ENCODE measurements at regions not wholly inside any gene's neighbourhood (a gene's known extent, or its start where the extent isn't known, plus 50 kb on each side); places are given as distances from the start of the nearest gene placed in this dataset.
"Not testable (repeated sequence)": the region's sequence is repeated elsewhere in the genome, so short reads cannot be mapped to it uniquely, and the experiment has no call there.

DNA sequence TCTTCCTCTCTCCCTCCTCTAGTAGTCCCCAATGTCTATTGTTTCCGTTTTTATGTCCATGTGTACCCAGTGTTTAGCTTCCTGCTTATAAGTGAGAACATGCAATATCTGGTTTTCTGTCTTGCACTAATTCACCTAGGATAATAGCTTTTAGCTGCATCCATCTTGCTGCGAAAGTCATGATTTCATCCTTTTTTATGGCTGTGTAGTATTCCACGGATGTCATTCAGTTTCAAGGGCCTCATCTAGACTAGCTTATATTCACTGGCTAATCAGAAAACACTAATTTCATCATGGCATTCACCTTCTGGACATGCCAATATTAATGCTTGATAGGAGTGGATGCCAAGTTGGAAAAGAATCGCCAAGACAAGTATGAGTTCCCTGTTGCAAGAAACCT is 619.6 kb upstream of the AUTS2 start:
- no peak overlapping the region for H2BK5ac ChIP-seq (ENCODE audit: low read length)
- no peak overlapping the region for H3K4me2 ChIP-seq (ENCODE audit: low read length)
- WGBS (ENCODE audit: extremely low coverage, insufficient coverage, low lambda C conversion rate) = no CpG with 5 or more reads among the region's 4 CpGs
- H3K27ac ChIP-seq (ENCODE audit: low read depth, low read length) = no peak overlapping the region
- H4K8ac ChIP-seq (ENCODE audit: low read depth, low read length) = no peak overlapping the region
- H4K5ac ChIP-seq (ENCODE audit: low read length) = no peak overlapping the region
- no peak overlapping the region for H3K4me3 ChIP-seq (ENCODE audit: low read length)
- no peaks in the 10 kb centered on the region for H3K79me1 ChIP-seq (ENCODE audit: low read length)
- H3K79me2 ChIP-seq (ENCODE audit: control insufficient read depth, insufficient read depth, low read length) = no peaks in the 10 kb centered on the region
- no peak overlapping the region for H3K18ac ChIP-seq (ENCODE audit: low read length)
- no peak overlapping the region for H3K9ac ChIP-seq (ENCODE audit: low read length)
- H3K4me1 ChIP-seq (ENCODE audit: control insufficient read depth, low read depth, low read length) = no peaks in the 10 kb centered on the region
- H3K23ac ChIP-seq (ENCODE audit: low read length) = no peak overlapping the region
- no peaks in the 10 kb centered on the region for H3K36me3 ChIP-seq (ENCODE audit: control insufficient read depth, insufficient read depth, low read length)
- no peak for DNase-seq
- no peak overlapping the region for H2AK5ac ChIP-seq (ENCODE audit: low read length)
- H2BK15ac ChIP-seq (replicated peaks; ENCODE audit: low read depth) = no peak overlapping the region
- no peak overlapping the region for H2BK120ac ChIP-seq (ENCODE audit: low read depth, low read length)
- H3K4ac ChIP-seq (ENCODE audit: low read depth, low read length) = no peak overlapping the region
- H3K27me3 ChIP-seq (ENCODE audit: insufficient read depth, low read length, poor library complexity) = no peaks in the 10 kb centered on the region
- H3K56ac ChIP-seq (ENCODE audit: low read length) = no peak overlapping the region

GRCh38 chr7:68980011-68980410 is 618.3 kb upstream of the AUTS2 start:
- H2BK15ac ChIP-seq (replicated peaks; ENCODE audit: low read depth) = no peak overlapping the region
- H3K27ac ChIP-seq (ENCODE audit: low read depth, low read length) = no peak overlapping the region
- no peaks in the 10 kb centered on the region for H3K36me3 ChIP-seq (ENCODE audit: control insufficient read depth, insufficient read depth, low read length)
- peak overlapping the region; percentile 4 for H3K4ac ChIP-seq (ENCODE audit: low read depth, low read length)
- no peak overlapping the region for H3K56ac ChIP-seq (ENCODE audit: low read length)
- H3K18ac ChIP-seq (ENCODE audit: low read length) = no peak overlapping the region
- no peak overlapping the region for H2BK120ac ChIP-seq (ENCODE audit: low read depth, low read length)
- no peaks in the 10 kb centered on the region for H3K4me1 ChIP-seq (ENCODE audit: control insufficient read depth, low read depth, low read length)
- H2BK5ac ChIP-seq (ENCODE audit: low read length) = no peak overlapping the region
- no peaks in the 10 kb centered on the region for H3K79me2 ChIP-seq (ENCODE audit: control insufficient read depth, insufficient read depth, low read length)
- H2AK5ac ChIP-seq (ENCODE audit: low read length) = no peak overlapping the region
- no peak overlapping the region for H3K9ac ChIP-seq (ENCODE audit: low read length)
- no peak overlapping the region for H4K8ac ChIP-seq (ENCODE audit: low read depth, low read length)
- H3K79me1 ChIP-seq (ENCODE audit: low read length) = no peaks in the 10 kb centered on the region
- no peak overlapping the region for H4K5ac ChIP-seq (ENCODE audit: low read length)
- H3K4me2 ChIP-seq (ENCODE audit: low read length) = no peak overlapping the region
- DNase-seq = no peak
- H3K4me3 ChIP-seq (ENCODE audit: low read length) = no peak overlapping the region
- no peaks in the 10 kb centered on the region for H3K27me3 ChIP-seq (ENCODE audit: insufficient read depth, low read length, poor library complexity)
- no CpG with 5 or more reads among the region's 1 CpG for WGBS (ENCODE audit: extremely low coverage, insufficient coverage, low lambda C conversion rate)
- no peak overlapping the region for H3K23ac ChIP-seq (ENCODE audit: low read length)

- H3K4ac ChIP-seq (ENCODE audit: low read depth, low read length) = peak overlapping the region; percentile 4
- not testable (repeated sequence) for H2BK120ac ChIP-seq (ENCODE audit: low read depth, low read length); H3K18ac ChIP-seq (ENCODE audit: low read length); H2BK15ac ChIP-seq (replicated peaks; ENCODE audit: low read depth); H2AK5ac ChIP-seq (ENCODE audit: low read length); H3K27me3 ChIP-seq (ENCODE audit: insufficient read depth, low read length, poor library complexity); H3K9ac ChIP-seq (ENCODE audit: low read length); H4K5ac ChIP-seq (ENCODE audit: low read length); H3K23ac ChIP-seq (ENCODE audit: low read length); H3K79me2 ChIP-seq (ENCODE audit: control insufficient read depth, insufficient read depth, low read length); H3K27ac ChIP-seq (ENCODE audit: low read depth, low read length); H2BK5ac ChIP-seq (ENCODE audit: low read length); H3K56ac ChIP-seq (ENCODE audit: low read length); H3K4me1 ChIP-seq (ENCODE audit: control insufficient read depth, low read depth, low read length); H3K79me1 ChIP-seq (ENCODE audit: low read length); H3K36me3 ChIP-seq (ENCODE audit: control insufficient read depth, insufficient read depth, low read length); H4K8ac ChIP-seq (ENCODE audit: low read depth, low read length); H3K4me2 ChIP-seq (ENCODE audit: low read length); H3K4me3 ChIP-seq (ENCODE audit: low read length)
- no CpG with 5 or more reads among the region's 2 CpGs for WGBS (ENCODE audit: extremely low coverage, insufficient coverage, low lambda C conversion rate)
- peak; percentile 37 for DNase-seq
Measured at GRCh38 chr7:68980432-68980831, 617.8 kb upstream of the AUTS2 start.

GRCh38 chr7:68984306-68984705 is 614.0 kb upstream of the AUTS2 start:
- H3K9ac ChIP-seq (ENCODE audit: low read length) = no peak overlapping the region
- no peak overlapping the region for H2BK15ac ChIP-seq (replicated peaks; ENCODE audit: low read depth)
- no peaks in the 10 kb centered on the region for H3K27me3 ChIP-seq (ENCODE audit: insufficient read depth, low read length, poor library complexity)
- H2AK5ac ChIP-seq (ENCODE audit: low read length) = no peak overlapping the region
- no peak for DNase-seq
- H3K4ac ChIP-seq (ENCODE audit: low read depth, low read length) = no peak overlapping the region
- no peak overlapping the region for H3K56ac ChIP-seq (ENCODE audit: low read length)
- no peak overlapping the region for H4K5ac ChIP-seq (ENCODE audit: low read length)
- H3K23ac ChIP-seq (ENCODE audit: low read length) = no peak overlapping the region
- no peaks in the 10 kb centered on the region for H3K36me3 ChIP-seq (ENCODE audit: control insufficient read depth, insufficient read depth, low read length)
- H3K4me3 ChIP-seq (ENCODE audit: low read length) = no peak overlapping the region
- H3K79me2 ChIP-seq (ENCODE audit: control insufficient read depth, insufficient read depth, low read length) = no peaks in the 10 kb centered on the region
- H2BK120ac ChIP-seq (ENCODE audit: low read depth, low read length) = no peak overlapping the region
- H2BK5ac ChIP-seq (ENCODE audit: low read length) = no peak overlapping the region
- H4K8ac ChIP-seq (ENCODE audit: low read depth, low read length) = no peak overlapping the region
- no CpG with 5 or more reads among the region's 7 CpGs for WGBS (ENCODE audit: extremely low coverage, insufficient coverage, low lambda C conversion rate)
- no peaks in the 10 kb centered on the region for H3K79me1 ChIP-seq (ENCODE audit: low read length)
- H3K18ac ChIP-seq (ENCODE audit: low read length) = no peak overlapping the region
- no peak overlapping the region for H3K4me2 ChIP-seq (ENCODE audit: low read length)
- no peaks in the 10 kb centered on the region for H3K4me1 ChIP-seq (ENCODE audit: control insufficient read depth, low read depth, low read length)
- no peak overlapping the region for H3K27ac ChIP-seq (ENCODE audit: low read depth, low read length)

- no peak overlapping the region for H3K4ac ChIP-seq (ENCODE audit: low read depth, low read length)
- no peak overlapping the region for H2AK5ac ChIP-seq (ENCODE audit: low read length)
- no peak overlapping the region for H3K18ac ChIP-seq (ENCODE audit: low read length)
- H2BK15ac ChIP-seq (replicated peaks; ENCODE audit: low read depth) = no peak overlapping the region
- H3K79me1 ChIP-seq (ENCODE audit: low read length) = no peaks in the 10 kb centered on the region
- no peak overlapping the region for H3K23ac ChIP-seq (ENCODE audit: low read length)
- peak; percentile 75 for DNase-seq
- no peak overlapping the region for H3K4me3 ChIP-seq (ENCODE audit: low read length)
- no peak overlapping the region for H3K56ac ChIP-seq (ENCODE audit: low read length)
- H3K27me3 ChIP-seq (ENCODE audit: insufficient read depth, low read length, poor library complexity) = no peaks in the 10 kb centered on the region
- no peak overlapping the region for H2BK5ac ChIP-seq (ENCODE audit: low read length)
- no CpG with 5 or more reads among the region's 3 CpGs for WGBS (ENCODE audit: extremely low coverage, insufficient coverage, low lambda C conversion rate)
- H3K36me3 ChIP-seq (ENCODE audit: control insufficient read depth, insufficient read depth, low read length) = no peaks in the 10 kb centered on the region
- no peak overlapping the region for H4K5ac ChIP-seq (ENCODE audit: low read length)
- H3K4me1 ChIP-seq (ENCODE audit: control insufficient read depth, low read depth, low read length) = no peaks in the 10 kb centered on the region
- no peak overlapping the region for H4K8ac ChIP-seq (ENCODE audit: low read depth, low read length)
- H2BK120ac ChIP-seq (ENCODE audit: low read depth, low read length) = no peak overlapping the region
- H3K4me2 ChIP-seq (ENCODE audit: low read length) = no peak overlapping the region
- no peak overlapping the region for H3K9ac ChIP-seq (ENCODE audit: low read length)
- no peaks in the 10 kb centered on the region for H3K79me2 ChIP-seq (ENCODE audit: control insufficient read depth, insufficient read depth, low read length)
- H3K27ac ChIP-seq (ENCODE audit: low read depth, low read length) = no peak overlapping the region
Measured at GRCh38 chr7:68994841-68995240, 603.4 kb upstream of the AUTS2 start.

GRCh38 chr7:68998136-68998535 is 600.1 kb upstream of the AUTS2 start:
- no peaks in the 10 kb centered on the region for H3K27me3 ChIP-seq (ENCODE audit: insufficient read depth, low read length, poor library complexity)
- no CpG with 5 or more reads among the region's 3 CpGs for WGBS (ENCODE audit: extremely low coverage, insufficient coverage, low lambda C conversion rate)
- H3K79me1 ChIP-seq (ENCODE audit: low read length) = no peaks in the 10 kb centered on the region
- no peak overlapping the region for H3K56ac ChIP-seq (ENCODE audit: low read length)
- no peak overlapping the region for H3K4me2 ChIP-seq (ENCODE audit: low read length)
- H2BK5ac ChIP-seq (ENCODE audit: low read length) = no peak overlapping the region
- H2BK120ac ChIP-seq (ENCODE audit: low read depth, low read length) = no peak overlapping the region
- no peak overlapping the region for H3K4me3 ChIP-seq (ENCODE audit: low read length)
- H3K9ac ChIP-seq (ENCODE audit: low read length) = no peak overlapping the region
- H3K23ac ChIP-seq (ENCODE audit: low read length) = no peak overlapping the region
- no peak overlapping the region for H3K4ac ChIP-seq (ENCODE audit: low read depth, low read length)
- H2AK5ac ChIP-seq (ENCODE audit: low read length) = no peak overlapping the region
- no peak overlapping the region for H3K27ac ChIP-seq (ENCODE audit: low read depth, low read length)
- H3K4me1 ChIP-seq (ENCODE audit: control insufficient read depth, low read depth, low read length) = no peaks in the 10 kb centered on the region
- no peaks in the 10 kb centered on the region for H3K79me2 ChIP-seq (ENCODE audit: control insufficient read depth, insufficient read depth, low read length)
- H3K18ac ChIP-seq (ENCODE audit: low read length) = no peak overlapping the region
- no peaks in the 10 kb centered on the region for H3K36me3 ChIP-seq (ENCODE audit: control insufficient read depth, insufficient read depth, low read length)
- no peak for DNase-seq
- H2BK15ac ChIP-seq (replicated peaks; ENCODE audit: low read depth) = no peak overlapping the region
- no peak overlapping the region for H4K8ac ChIP-seq (ENCODE audit: low read depth, low read length)
- H4K5ac ChIP-seq (ENCODE audit: low read length) = no peak overlapping the region
